ENCODE measurements at regions not wholly inside any gene's neighbourhood (a gene's known extent, or its start where the extent isn't known, plus 50 kb on each side); places are given as distances from the start of the nearest gene placed in this dataset.

DNA sequence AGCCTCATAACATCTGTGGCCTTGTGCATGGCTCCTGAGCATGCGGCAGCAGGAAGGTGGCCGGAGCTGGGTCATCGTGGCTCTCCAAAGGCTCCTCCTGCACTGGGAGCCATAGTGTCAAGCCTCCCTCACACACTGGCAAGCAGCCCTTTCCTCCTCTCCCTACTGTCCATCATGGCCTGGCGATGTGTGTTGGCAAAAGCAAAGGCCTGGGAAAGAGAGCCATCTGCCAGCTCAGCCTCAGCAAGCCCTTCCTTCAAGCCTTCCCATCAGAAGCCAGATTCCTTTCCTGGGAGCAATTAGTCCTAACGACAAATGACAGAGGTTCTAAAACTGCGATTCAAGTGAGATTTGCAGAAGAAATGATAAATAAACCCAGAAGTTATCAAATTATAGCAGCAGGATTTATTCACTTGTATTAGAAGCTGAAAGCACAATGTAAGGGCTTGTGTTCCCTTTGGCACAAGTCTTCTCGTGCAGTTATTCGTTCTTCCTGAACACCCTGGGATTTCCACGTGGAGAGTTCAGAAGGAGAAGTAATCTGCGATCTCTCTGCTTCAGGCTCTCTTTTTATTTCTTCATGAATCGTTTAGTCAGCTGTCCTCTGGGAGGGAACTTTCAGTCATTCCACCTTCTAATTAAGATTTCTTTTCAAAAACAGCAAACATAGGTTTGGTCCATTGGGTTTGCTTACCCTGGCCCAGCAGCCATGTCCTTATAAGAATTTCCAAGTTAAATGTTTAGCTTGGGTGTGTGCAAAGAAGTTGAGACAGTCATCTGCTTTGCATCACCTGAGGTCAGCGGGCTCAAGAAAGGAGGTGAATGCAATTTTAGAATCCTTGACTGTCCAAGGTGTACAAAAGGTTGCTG is 110.3 kb upstream of the TMC3 start:
- Histone ChIP-seq H3K9me3 (replicated peaks; ENCODE audit: control insufficient read depth, insufficient read depth, low read length) (no peaks in the 10 kb centered on the region), H3K79me2 (ENCODE audit: control insufficient read depth, insufficient read depth, low read length) (no peaks in the 10 kb centered on the region), H2AFZ (ENCODE audit: low read depth, low read length) (no peak overlapping the region), H3K36me3 (ENCODE audit: control insufficient read depth in 2 of 2, extremely low read depth in 1 of 2, insufficient read depth in 2 of 2, low read length in 2 of 2) (no peaks in the 10 kb centered on the region), H3K27ac (ENCODE audit: insufficient read depth, low read depth, low read length) (no peak overlapping the region), H3K4me2 (ENCODE audit: insufficient read depth, low read length) (no peak overlapping the region), H3K4me1 (ENCODE audit: control insufficient read depth, extremely low read depth, insufficient read depth, low read length) (peaks cover 6% of the 10 kb centered on the region), H3K27me3 (ENCODE audit: control insufficient read depth in 2 of 2, insufficient read depth in 2 of 2, low read length in 2 of 2) (no peaks in the 10 kb centered on the region), H3K9ac (replicated peaks; ENCODE audit: extremely low read depth, insufficient read depth, low read length) (no peak overlapping the region), H3K9me1 (replicated peaks; ENCODE audit: control insufficient read depth, extremely low read depth, insufficient read depth, low read length) (no peaks in the 10 kb centered on the region), H4K20me1 (replicated peaks; ENCODE audit: control insufficient read depth, extremely low read depth, insufficient read depth, low read length) (no peaks in the 10 kb centered on the region), H3K4me3 (replicated peaks in 1 of 3; ENCODE audit: insufficient read depth in 1 of 3, low read depth in 1 of 3, low read length in 3 of 3) (no peak overlapping the region)
- no peak for TF ChIP-seq FOS (IDR thresholded peaks at IDR 0.05; ENCODE audit: borderline replicate concordance, insufficient read depth, low read length)
- TF ChIP-seq POLR2AphosphoS5 (IDR thresholded peaks at IDR 0.05; ENCODE audit: insufficient read depth, low read depth, low read length): no peak
- TF ChIP-seq MYC (IDR thresholded peaks at IDR 0.05; ENCODE audit: low read depth, low read length): no peak
- TF ChIP-seq POLR2A (IDR thresholded peaks at IDR 0.05; ENCODE audit: low read depth, low read length): no peak
- no peak for TF ChIP-seq GATA2 (IDR thresholded peaks at IDR 0.05; ENCODE audit: insufficient read depth, insufficient read length, low read depth, low read length)
- TF ChIP-seq, protein P1, sequence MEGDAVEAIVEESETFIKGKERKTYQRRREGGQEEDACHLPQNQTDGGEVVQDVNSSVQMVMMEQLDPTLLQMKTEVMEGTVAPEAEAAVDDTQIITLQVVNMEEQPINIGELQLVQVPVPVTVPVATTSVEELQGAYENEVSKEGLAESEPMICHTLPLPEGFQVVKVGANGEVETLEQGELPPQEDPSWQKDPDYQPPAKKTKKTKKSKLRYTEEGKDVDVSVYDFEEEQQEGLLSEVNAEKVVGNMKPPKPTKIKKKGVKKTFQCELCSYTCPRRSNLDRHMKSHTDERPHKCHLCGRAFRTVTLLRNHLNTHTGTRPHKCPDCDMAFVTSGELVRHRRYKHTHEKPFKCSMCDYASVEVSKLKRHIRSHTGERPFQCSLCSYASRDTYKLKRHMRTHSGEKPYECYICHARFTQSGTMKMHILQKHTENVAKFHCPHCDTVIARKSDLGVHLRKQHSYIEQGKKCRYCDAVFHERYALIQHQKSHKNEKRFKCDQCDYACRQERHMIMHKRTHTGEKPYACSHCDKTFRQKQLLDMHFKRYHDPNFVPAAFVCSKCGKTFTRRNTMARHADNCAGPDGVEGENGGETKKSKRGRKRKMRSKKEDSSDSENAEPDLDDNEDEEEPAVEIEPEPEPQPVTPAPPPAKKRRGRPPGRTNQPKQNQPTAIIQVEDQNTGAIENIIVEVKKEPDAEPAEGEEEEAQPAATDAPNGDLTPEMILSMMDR (IDR thresholded peaks at IDR 0.05; ENCODE audit: extremely low read depth in 1 of 2, insufficient read depth in 1 of 2, low read depth in 1 of 2, low read length in 2 of 2): no peak
- no peak for TF ChIP-seq JUN (IDR thresholded peaks at IDR 0.05; ENCODE audit: borderline replicate concordance, insufficient read depth, insufficient read length, low read depth)
- intact Hi-C loops (cut with micrococcal nuclease) (loop anchor here (5.0 kb wide), 2 partner anchors 103 to 658 kb away; no protein-coding TSS in a partner anchor), dilution Hi-C loops (cut with MboI; ENCODE audit: extremely low pct_ligation_motif_present, low sequenced_read_pairs) (no loop called here)
- DNase-seq (ENCODE audit: low read depth, low spot score) (no peak), FAIRE-seq (no peak)
- no TSS peak for BruUV-seq (replicated peaks)
- ChIA-PET CTCF (interaction anchor here (1.1 kb wide), 1 partner anchor 543 kb away, joined by 3 read pairs; no protein-coding TSS in a partner anchor), POLR2A (no interaction called here)
